H9 (cell line): ENCODE measurements at regions not wholly inside any gene's neighbourhood (a gene's known extent, or its start where the extent isn't known, plus 50 kb on each side); places are given as distances from the start of the nearest gene placed in this dataset.

Source experiments
- DNase-seq: peaks from one replicate; pipeline ENCODE4 v3.0.0-alpha.2; 2017
- H2AFZ ChIP-seq: one replicate; pipeline ENCODE4 v1.6.1; 2013; ENCODE audit warnings: mild to moderate bottlenecking, low read length, control low read depth, moderate library complexity
- H2AK5ac ChIP-seq: 2 replicates; pipeline ENCODE4 v1.6.1; 2013; ENCODE audit warnings: low read length, control low read depth, mixed read lengths; ENCODE audit not compliant: insufficient read length
- H2BK120ac ChIP-seq: one replicate; pipeline ENCODE4 v1.6.1; 2013; ENCODE audit warnings: low read depth, mild to moderate bottlenecking, low read length, control low read depth, inconsistent platforms; ENCODE audit not compliant: poor library complexity, severe bottlenecking
- H2BK12ac ChIP-seq: 2 replicates; pipeline ENCODE4 v1.6.1; 2013; ENCODE audit warnings: low read length, control low read depth, mixed read lengths, low read depth; ENCODE audit not compliant: insufficient read length
- H2BK15ac ChIP-seq: 2 replicates; pipeline ENCODE4 v1.6.1; 2013; ENCODE audit warnings: low read depth, low read length, control low read depth
- H2BK20ac ChIP-seq: one replicate; pipeline ENCODE4 v1.6.1; 2013; ENCODE audit warnings: low read depth, mild to moderate bottlenecking, low read length, control low read depth, inconsistent platforms; ENCODE audit not compliant: poor library complexity, severe bottlenecking
- H2BK5ac ChIP-seq: 2 replicates; pipeline ENCODE4 v1.6.1; 2013; ENCODE audit warnings: low read length, control low read depth, mixed read lengths; ENCODE audit not compliant: insufficient read length
- H3K14ac ChIP-seq: 2 replicates; pipeline ENCODE4 v1.6.1; 2013; ENCODE audit warnings: low read length, control low read depth; ENCODE audit not compliant: insufficient read depth
- H3K18ac ChIP-seq: 2 replicates; pipeline ENCODE4 v1.6.1; 2013; ENCODE audit warnings: low read depth, mild to moderate bottlenecking, mixed read lengths, low read length, control low read depth; ENCODE audit not compliant: insufficient read length
- H3K23ac ChIP-seq: 2 replicates; pipeline ENCODE4 v1.6.1; 2013; ENCODE audit warnings: low read length, control low read depth, mixed read lengths, low read depth; ENCODE audit not compliant: insufficient read length
- H3K23me2 ChIP-seq: 2 replicates; pipeline ENCODE4 v1.6.1; 2013; ENCODE audit warnings: low read depth, mild to moderate bottlenecking, mixed read lengths, low read length, control low read depth; ENCODE audit not compliant: insufficient read length, poor library complexity, severe bottlenecking
- H3K27ac ChIP-seq: 2 replicates; pipeline ENCODE4 v1.5.1; 2013; ENCODE audit warnings: low read length, control low read depth, mixed read lengths, low read depth; ENCODE audit not compliant: insufficient read length
- H3K27me3 ChIP-seq: 2 replicates; pipeline ENCODE4 v1.6.1; 2013; ENCODE audit warnings: low read length, control low read depth, inconsistent platforms; ENCODE audit not compliant: insufficient read depth
- H3K4ac ChIP-seq: 2 replicates; pipeline ENCODE4 v1.6.1; 2013; ENCODE audit warnings: low read depth, mild to moderate bottlenecking, control low read depth, inconsistent platforms, low read length, moderate library complexity
- H3K4me1 ChIP-seq: 2 replicates; pipeline ENCODE4 v1.6.1; 2013; ENCODE audit warnings: low read length, control low read depth, inconsistent platforms; ENCODE audit not compliant: insufficient read depth
- H3K4me2 ChIP-seq: 2 replicates; pipeline ENCODE4 v1.6.1; 2013; ENCODE audit warnings: low read length, control low read depth, mixed read lengths; ENCODE audit not compliant: insufficient read length, insufficient read depth
- H3K56ac ChIP-seq: 2 replicates; pipeline ENCODE4 v1.6.1; 2013; ENCODE audit warnings: low read depth, mild to moderate bottlenecking, mixed read lengths, low read length, control low read depth; ENCODE audit not compliant: insufficient read length
- H3K79me1 ChIP-seq: 2 replicates; pipeline ENCODE4 v1.6.1; 2013; ENCODE audit warnings: low read depth, mild to moderate bottlenecking, moderate library complexity, low read length, control low read depth, inconsistent platforms; ENCODE audit not compliant: insufficient read depth, poor library complexity, severe bottlenecking
- H3K79me2 ChIP-seq: 2 replicates; pipeline ENCODE4 v1.6.1; 2013; ENCODE audit warnings: low read length, control low read depth, inconsistent platforms; ENCODE audit not compliant: insufficient read depth
- H3K9ac ChIP-seq: 2 replicates; pipeline ENCODE4 v1.6.1; 2013; ENCODE audit warnings: low read length, control low read depth, mixed read lengths; ENCODE audit not compliant: insufficient read length; ENCODE audit errors: extremely low read depth
- H3K9me3 ChIP-seq: one replicate; pipeline ENCODE4 v1.6.1; 2013; ENCODE audit warnings: low read depth, low read length, inconsistent platforms; ENCODE audit not compliant: control insufficient read depth
- H3T11ph ChIP-seq: one replicate; pipeline ENCODE4 v1.6.1; 2013; ENCODE audit warnings: mild to moderate bottlenecking, low read length, control low read depth, inconsistent platforms
- H4K20me1 ChIP-seq: one replicate; pipeline ENCODE4 v1.6.1; 2013; ENCODE audit not compliant: control insufficient read depth, insufficient read length, insufficient read depth
- H4K5ac ChIP-seq: 2 replicates; pipeline ENCODE4 v1.6.1; 2013; ENCODE audit warnings: low read depth, mild to moderate bottlenecking, mixed read lengths, low read length, control low read depth; ENCODE audit not compliant: insufficient read length
- H4K8ac ChIP-seq: replicated peaks from 2 replicates; pipeline ENCODE4 v1.6.1; 2013; ENCODE audit warnings: low read length, control low read depth, mixed read lengths, low read depth; ENCODE audit not compliant: insufficient read length
- H4K91ac ChIP-seq: 2 replicates; pipeline ENCODE4 v1.6.1; 2013; ENCODE audit warnings: low read depth, mild to moderate bottlenecking, moderate library complexity, mixed read lengths, low read length, control low read depth; ENCODE audit not compliant: insufficient read length
- H3K27ac Mint-ChIP-seq, 3 experiments: 2 replicates in 2 of 3; 3 replicates in 1 of 3; pipeline ENCODE4 v1.8.0; 2020 to 2021; ENCODE audit warnings: mixed read lengths in 3 of 3, mild to moderate bottlenecking in 1 of 3, moderate library complexity in 1 of 3
- H3K27me3 Mint-ChIP-seq: 2 replicates; pipeline ENCODE4 v1.8.0; 2021; ENCODE audit warnings: low read depth, mild to moderate bottlenecking, moderate library complexity, mixed read lengths
- H3K36me3 Mint-ChIP-seq, 3 experiments: 2 replicates in 2 of 3; 3 replicates in 1 of 3; pipeline ENCODE4 v1.8.0; 2020 to 2021; ENCODE audit warnings: low read depth in 3 of 3, mixed read lengths in 3 of 3; ENCODE audit not compliant: insufficient read depth in 1 of 3
- H3K4me1 Mint-ChIP-seq, 2 experiments: 2 replicates each; pipeline ENCODE4 v1.8.0; 2020; ENCODE audit warnings: mixed read lengths in 2 of 2
- H3K4me3 Mint-ChIP-seq, 2 experiments: 2 replicates in 1 of 2; 3 replicates in 1 of 2; pipeline ENCODE4 v1.8.0; 2020 to 2021; ENCODE audit warnings: mild to moderate bottlenecking in 2 of 2, mixed read lengths in 2 of 2, moderate library complexity in 1 of 2
- H3K9me3 Mint-ChIP-seq, 2 experiments: 2 replicates in 1 of 2; 3 replicates in 1 of 2; pipeline ENCODE4 v1.8.0; 2020; ENCODE audit warnings: mild to moderate bottlenecking in 2 of 2, mixed read lengths in 2 of 2, moderate library complexity in 1 of 2
- CTCF ChIP-seq: fragments of 200-600 bp; sonication (generic); conservative IDR thresholded peaks from 3 replicates; pipeline ENCODE4 v1.8.0; 2021; ENCODE audit warnings: antibody characterized with exemption, mild to moderate bottlenecking
- WGBS: extraction: QIAGEN DNeasy Blood & Tissue Kit; methylation state at CpG from one replicate; pipeline ENCODE4 v1.1.7; 2013; ENCODE audit warnings: missing lambda C conversion rate, low lambda C conversion rate, mixed read lengths; ENCODE audit not compliant: insufficient read length; ENCODE audit errors: extremely low coverage; 5-methylcytosine and 5-hydroxymethylcytosine counted together

GRCh38 chr2:94960751-94961150, 64.8 kb upstream of the MAL start:
- H4K8ac ChIP-seq, result no peak overlapping the region
- H3K4me2 ChIP-seq, result no peak overlapping the region
- Mint-ChIP-seq H3K27me3 (peaks cover 71% of the 10 kb centered on the region), H3K9me3 (peaks cover 0 to 11% of the 10 kb centered on the region in 2 experiments; a peak in 1 of 5 replicates), H3K4me1 (no peaks in the 10 kb centered on the region), H3K27ac (no peak overlapping the region), H3K4me3 (no peak overlapping the region), H3K36me3 (no peaks in the 10 kb centered on the region)
- H3K4me1 ChIP-seq, result no peaks in the 10 kb centered on the region
- H2BK5ac ChIP-seq, result no peak overlapping the region
- H4K20me1 ChIP-seq, result no peaks in the 10 kb centered on the region
- H3K4ac ChIP-seq, result no peak overlapping the region
- H2BK12ac ChIP-seq, result no peak overlapping the region
- H3K27me3 ChIP-seq, result no peaks in the 10 kb centered on the region
- H2AFZ ChIP-seq, result no peak overlapping the region
- H3K79me1 ChIP-seq, result no peaks in the 10 kb centered on the region
- no peak overlapping the region for H3K56ac ChIP-seq
- no peak overlapping the region for H3K9ac ChIP-seq
- DNase-seq, result no peak
- no peak overlapping the region for H2BK20ac ChIP-seq
- H2BK15ac ChIP-seq, result no peak overlapping the region
- H2AK5ac ChIP-seq, result no peak overlapping the region
- no peak overlapping the region for H3K23ac ChIP-seq
- H3K9me3 ChIP-seq, result no peaks in the 10 kb centered on the region
- no peak overlapping the region for H4K91ac ChIP-seq
- no CpG with 5 or more reads among the region's 4 CpGs for WGBS
- no peak overlapping the region for H3T11ph ChIP-seq
- no peak overlapping the region for H3K27ac ChIP-seq
- no peak overlapping the region for H2BK120ac ChIP-seq
- H4K5ac ChIP-seq, result no peak overlapping the region
- TF ChIP-seq CTCF, result no peak
- H3K79me2 ChIP-seq, result no peaks in the 10 kb centered on the region
- no peak overlapping the region for H3K18ac ChIP-seq
- H3K23me2 ChIP-seq, result no peaks in the 10 kb centered on the region
- no peak overlapping the region for H3K14ac ChIP-seq
